GM10248 (cell line): ENCODE measurements at regions not wholly inside any gene's neighbourhood (a gene's known extent, or its start where the extent isn't known, plus 50 kb on each side); places are given as distances from the start of the nearest gene placed in this dataset.

Experiments
- CTCF ChIA-PET: fragments of 300-600 bp; sonication (Branson Sonifier 250); formaldehyde crosslinking; extraction: SDS; loops from one replicate; lab custom pipeline; 2021; ENCODE audit warnings: antibody characterized with exemption; lab: Yijun Ruan, JAX
- POLR2A ChIA-PET: fragments of 350-650 bp; sonication (Branson Sonifier 250); formaldehyde crosslinking; extraction: SDS; loops from one replicate; lab custom pipeline; 2020; ENCODE audit warnings: antibody characterized with exemption; lab: Yijun Ruan, JAX
- DNase-seq: peaks from one replicate; pipeline ENCODE4 v3.0.0; 2012; ENCODE audit errors: extremely low spot score
- TF ChIP-seq, protein P1 (sequence below): IDR thresholded peaks from 2 replicates; pipeline ENCODE4 v1.5.1; 2012; ENCODE audit warnings: mild to moderate bottlenecking, low read depth; ENCODE audit errors: extremely low read depth, missing control alignments, control extremely low read depth

GRCh38 chr1:115404911-115405310 is 66.9 kb upstream of the NGF start:
- no peak for DNase-seq
- ChIA-PET CTCF (no interaction called here), POLR2A (no interaction called here)
- TF ChIP-seq, protein P1, sequence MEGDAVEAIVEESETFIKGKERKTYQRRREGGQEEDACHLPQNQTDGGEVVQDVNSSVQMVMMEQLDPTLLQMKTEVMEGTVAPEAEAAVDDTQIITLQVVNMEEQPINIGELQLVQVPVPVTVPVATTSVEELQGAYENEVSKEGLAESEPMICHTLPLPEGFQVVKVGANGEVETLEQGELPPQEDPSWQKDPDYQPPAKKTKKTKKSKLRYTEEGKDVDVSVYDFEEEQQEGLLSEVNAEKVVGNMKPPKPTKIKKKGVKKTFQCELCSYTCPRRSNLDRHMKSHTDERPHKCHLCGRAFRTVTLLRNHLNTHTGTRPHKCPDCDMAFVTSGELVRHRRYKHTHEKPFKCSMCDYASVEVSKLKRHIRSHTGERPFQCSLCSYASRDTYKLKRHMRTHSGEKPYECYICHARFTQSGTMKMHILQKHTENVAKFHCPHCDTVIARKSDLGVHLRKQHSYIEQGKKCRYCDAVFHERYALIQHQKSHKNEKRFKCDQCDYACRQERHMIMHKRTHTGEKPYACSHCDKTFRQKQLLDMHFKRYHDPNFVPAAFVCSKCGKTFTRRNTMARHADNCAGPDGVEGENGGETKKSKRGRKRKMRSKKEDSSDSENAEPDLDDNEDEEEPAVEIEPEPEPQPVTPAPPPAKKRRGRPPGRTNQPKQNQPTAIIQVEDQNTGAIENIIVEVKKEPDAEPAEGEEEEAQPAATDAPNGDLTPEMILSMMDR, result no peak

DNA sequence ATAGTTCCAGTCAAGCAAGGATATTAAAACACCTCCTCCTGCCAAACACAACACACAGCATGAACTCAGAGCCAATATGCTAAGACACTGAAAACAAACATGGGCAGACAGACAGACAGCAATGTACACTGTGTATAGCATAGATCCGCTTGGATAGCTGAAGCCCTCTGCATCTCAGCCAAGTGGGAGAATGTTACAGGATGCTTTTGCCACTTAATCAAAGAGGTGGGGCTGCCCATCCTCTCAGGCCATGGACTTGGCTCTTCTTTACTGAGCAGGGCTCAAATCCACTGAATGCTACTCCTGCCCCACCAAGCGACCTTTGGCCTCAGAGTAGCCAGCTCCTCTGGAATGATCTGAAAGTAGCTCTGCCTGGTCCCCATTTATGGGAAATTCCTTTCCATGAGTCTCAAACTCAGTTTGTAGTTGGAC is 64.7 kb upstream of the NGF start:
- CTCF ChIA-PET, result interaction anchor here (1.5 kb wide), 1 partner anchor 304 kb away, joined by 3 read pairs; no protein-coding TSS in a partner anchor
- POLR2A ChIA-PET, result no interaction called here
- TF ChIP-seq, protein P1, result no peak

GRCh38 chr1:115401676-115402075 is 63.6 kb upstream of the NGF start:
- CTCF ChIA-PET, result no interaction called here
- POLR2A ChIA-PET, result no interaction called here
- DNase-seq, result no peak
- TF ChIP-seq, protein P1, result no peak

More for the DNA sequence above, 64.7 kb upstream of the NGF start:
- no peak for DNase-seq

- POLR2A ChIA-PET, result no interaction called here
- CTCF ChIA-PET, result no interaction called here
Measured at GRCh38 chr1:115400891-115401290, 62.8 kb upstream of the NGF start.

GRCh38 chr1:115400426-115400825 is 62.4 kb upstream of the NGF start:
- TF ChIP-seq, protein P1, result no peak
- DNase-seq, result no peak
- CTCF ChIA-PET, result no interaction called here
- POLR2A ChIA-PET, result no interaction called here

More at GRCh38 chr1:115400891-115401290, 62.8 kb upstream of the NGF start:
- no peak for DNase-seq
- TF ChIP-seq, protein P1, result no peak

DNA sequence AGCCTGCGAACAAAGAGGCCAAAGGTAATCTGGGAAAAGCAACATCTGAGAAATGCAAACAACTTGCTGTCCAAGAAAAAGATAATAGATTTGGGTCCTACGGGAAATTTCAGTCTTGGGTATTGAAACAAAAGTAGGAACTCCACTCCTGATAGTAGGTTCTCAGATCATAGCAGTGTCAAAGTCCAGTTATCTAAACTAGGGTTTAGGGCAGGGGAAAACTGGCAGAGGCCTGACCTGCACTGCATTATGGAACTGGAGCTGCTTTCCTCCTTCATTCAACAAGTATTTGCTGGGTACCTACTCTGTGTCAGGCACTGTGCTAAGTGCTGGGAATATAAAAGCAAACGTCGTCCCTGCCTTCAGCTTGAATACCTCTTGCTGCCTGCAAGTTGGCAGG is 60.7 kb upstream of the NGF start:
- TF ChIP-seq, protein P1, result no peak
- DNase-seq, result no peak

More for the DNA sequence above, 60.7 kb upstream of the NGF start:
- ChIA-PET POLR2A (no interaction called here), CTCF (no interaction called here)
